CD14-positive monocyte (primary cell): ENCODE measurements at regions not wholly inside any gene's neighbourhood (a gene's known extent, or its start where the extent isn't known, plus 50 kb on each side); places are given as distances from the start of the nearest gene placed in this dataset.

ENCODE experiments used
- DNase-seq, 3 donors: peaks; one replicate each; pipeline ENCODE4 v3.0.0-alpha.2; 2011 to 2022
- H2AFZ ChIP-seq: 2 replicates; pipeline ENCODE4 v1.6.0; 2012; ENCODE audit warnings: mild to moderate bottlenecking, low read depth, low read length, inconsistent platforms; ENCODE audit not compliant: insufficient read depth, poor library complexity, severe bottlenecking
- H3K27ac ChIP-seq, 2 donors: 1 replicate in 1 of 2; 2 replicates in 1 of 2; pipeline ENCODE4 v1.5.1; 2012 to 2013; ENCODE audit warnings: low read length in 2 of 2, control low read depth in 1 of 2, inconsistent platforms in 1 of 2, low read depth in 1 of 2, mild to moderate bottlenecking in 1 of 2
- H3K27me3 ChIP-seq, 2 donors: one replicate each; pipeline versions ENCODE4 v1.6.0 to v1.6.1; 2011 to 2013; ENCODE audit warnings: low read length in 2 of 2; ENCODE audit not compliant: control insufficient read depth in 2 of 2, insufficient read depth in 2 of 2
- H3K36me3 ChIP-seq, 2 donors: replicated peaks in 1 of 2; 1 replicate in 1 of 2; 2 replicates in 1 of 2; pipeline versions ENCODE4 v1.5.1 to v1.6.1; 2012 to 2013; ENCODE audit warnings: low read length in 2 of 2, control low read depth in 1 of 2, inconsistent platforms in 1 of 2, mild to moderate bottlenecking in 1 of 2; ENCODE audit not compliant: insufficient read depth in 2 of 2, control insufficient read depth in 1 of 2
- H3K4me1 ChIP-seq, 2 donors: 1 replicate in 1 of 2; 2 replicates in 1 of 2; pipeline versions ENCODE4 v1.5.1 to v1.6.1; 2012 to 2013; ENCODE audit warnings: low read length in 2 of 2, control low read depth in 1 of 2, inconsistent platforms in 1 of 2, mild to moderate bottlenecking in 1 of 2, moderate library complexity in 1 of 2; ENCODE audit not compliant: insufficient read depth in 2 of 2, control insufficient read depth in 1 of 2
- H3K4me2 ChIP-seq: replicated peaks from 2 replicates; pipeline ENCODE3; 2012; ENCODE audit warnings: low read length, moderate library complexity, mild to moderate bottlenecking; ENCODE audit not compliant: poor library complexity, severe bottlenecking; ENCODE audit errors: extremely low read depth
- H3K4me3 ChIP-seq, 3 experiments: fragments of 200-600 bp in 1 of 3; sonication (generic) in 1 of 3; replicated peaks in 1 of 3; 1 replicate in 2 of 3; 2 replicates in 1 of 3; pipeline ENCODE4 v1.5.1; 2011 to 2013; ENCODE audit warnings: low read length in 3 of 3, mild to moderate bottlenecking in 3 of 3, control low read depth in 2 of 3, low read depth in 2 of 3, inconsistent platforms in 1 of 3, moderate library complexity in 1 of 3
- H3K79me2 ChIP-seq: 2 replicates; pipeline ENCODE4 v1.6.0; 2012; ENCODE audit warnings: mild to moderate bottlenecking, control low read depth, inconsistent platforms, low read length, moderate library complexity; ENCODE audit not compliant: insufficient read depth
- H3K9ac ChIP-seq: 2 replicates; pipeline ENCODE4 v1.6.0; 2017; ENCODE audit warnings: low read length, mild to moderate bottlenecking; ENCODE audit not compliant: insufficient read depth, poor library complexity, severe bottlenecking
- H3K9me3 ChIP-seq, 2 donors: replicated peaks in 1 of 2; 1 replicate in 1 of 2; 2 replicates in 1 of 2; pipeline versions ENCODE4 v1.5.1 to v1.6.1; 2012 to 2013; ENCODE audit warnings: low read length in 2 of 2, control low read depth in 1 of 2; ENCODE audit not compliant: control insufficient read depth in 1 of 2, insufficient read depth in 1 of 2
- H4K20me1 ChIP-seq: 2 replicates; pipeline ENCODE4 v1.6.0; 2012; ENCODE audit warnings: mild to moderate bottlenecking, low read length, control low read depth, moderate library complexity; ENCODE audit not compliant: insufficient read depth
- H3K27ac Mint-ChIP-seq, 7 donors: one replicate each; pipeline ENCODE4 v1.8.0; 2020; ENCODE audit warnings: mild to moderate bottlenecking in 7 of 7, mixed read lengths in 7 of 7, moderate library complexity in 6 of 7, inconsistent platforms in 2 of 7
- H3K27me3 Mint-ChIP-seq, 3 donors: one replicate each; pipeline ENCODE4 v1.8.0; 2021 to 2022; ENCODE audit warnings: low read depth in 3 of 3, mild to moderate bottlenecking in 3 of 3, mixed read lengths in 3 of 3, moderate library complexity in 3 of 3, inconsistent platforms in 1 of 3
- H3K36me3 Mint-ChIP-seq, 2 donors: one replicate each; pipeline ENCODE4 v1.8.0; 2020; ENCODE audit warnings: mixed read lengths in 2 of 2, inconsistent platforms in 1 of 2, mild to moderate bottlenecking in 1 of 2
- H3K4me1 Mint-ChIP-seq: one replicate; pipeline ENCODE4 v1.8.0; 2020; ENCODE audit warnings: mild to moderate bottlenecking, mixed read lengths
- H3K4me3 Mint-ChIP-seq, 2 donors: one replicate each; pipeline ENCODE4 v1.8.0; 2020; ENCODE audit warnings: mild to moderate bottlenecking in 2 of 2, mixed read lengths in 2 of 2, moderate library complexity in 1 of 2
- H3K9me3 Mint-ChIP-seq, 7 donors: one replicate each; pipeline ENCODE4 v1.8.0; 2020 to 2022; ENCODE audit warnings: mixed read lengths in 7 of 7, mild to moderate bottlenecking in 6 of 7, moderate library complexity in 6 of 7, inconsistent platforms in 2 of 7
- WGBS: methylation state at CpG from one replicate; pipeline ENCODE4 v1.1.5; 2013; ENCODE audit warnings: missing lambda C conversion rate; ENCODE audit not compliant: insufficient coverage; 5-methylcytosine and 5-hydroxymethylcytosine counted together
- intact Hi-C, 2 donors: fragments of 100-400 bp; cut with micrococcal nuclease; formaldehyde crosslinking; loops; one replicate each; pipeline versions ENCODE4 v1.15.0 to v1.15.1; 2023
- TF ChIP-seq, protein P1 (sequence below): fragments of 200-600 bp; IDR thresholded peaks from one replicate; pipeline ENCODE4 v1.8.0; 2022; ENCODE audit warnings: antibody characterized with exemption, mild to moderate bottlenecking

DNA sequence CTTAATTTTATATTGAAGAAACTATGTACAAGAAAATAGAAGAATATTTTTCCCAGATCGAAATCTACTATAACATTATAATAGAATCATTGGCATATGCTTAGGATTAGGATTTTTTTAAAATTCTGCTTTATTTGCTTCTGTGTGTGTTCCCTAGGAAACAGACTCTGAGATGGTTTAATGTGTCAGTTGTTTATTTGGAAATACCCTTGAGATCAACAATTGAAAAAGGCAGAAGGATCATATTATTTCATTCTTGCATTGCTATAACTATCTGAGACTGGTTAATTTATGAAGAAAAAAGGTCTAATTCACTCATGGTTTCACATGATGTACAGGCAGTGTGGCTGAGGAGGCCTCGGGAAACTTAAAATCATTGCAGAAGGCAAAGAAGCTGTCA lies 622.6 kb downstream of the PRR16 start:
- Histone ChIP-seq H3K27ac (no peak overlapping the region), H2AFZ (no peak overlapping the region), H3K9me3 (peaks cover 9 to 11% of the 10 kb centered on the region in 2 donors), H3K79me2 (no peaks in the 10 kb centered on the region), H3K4me3 (no peak overlapping the region), H3K4me1 (no peaks in the 10 kb centered on the region), H4K20me1 (no peaks in the 10 kb centered on the region), H3K9ac (no peak overlapping the region), H3K36me3 (no peaks in the 10 kb centered on the region), H3K4me2 (no peak overlapping the region), H3K27me3 (no peaks in the 10 kb centered on the region)
- no peak for DNase-seq
- intact Hi-C loops: no loop called here
- Mint-ChIP-seq H3K4me3 (no peak overlapping the region), H3K9me3 (peaks cover 2 to 11% (median 7%) of the 10 kb centered on the region in 7 donors), H3K36me3 (no peaks in the 10 kb centered on the region), H3K4me1 (no peaks in the 10 kb centered on the region), H3K27me3 (peaks cover 0 to 1% (median 0%) of the 10 kb centered on the region in 3 donors), H3K27ac (no peak overlapping the region)
- TF ChIP-seq, protein P1, sequence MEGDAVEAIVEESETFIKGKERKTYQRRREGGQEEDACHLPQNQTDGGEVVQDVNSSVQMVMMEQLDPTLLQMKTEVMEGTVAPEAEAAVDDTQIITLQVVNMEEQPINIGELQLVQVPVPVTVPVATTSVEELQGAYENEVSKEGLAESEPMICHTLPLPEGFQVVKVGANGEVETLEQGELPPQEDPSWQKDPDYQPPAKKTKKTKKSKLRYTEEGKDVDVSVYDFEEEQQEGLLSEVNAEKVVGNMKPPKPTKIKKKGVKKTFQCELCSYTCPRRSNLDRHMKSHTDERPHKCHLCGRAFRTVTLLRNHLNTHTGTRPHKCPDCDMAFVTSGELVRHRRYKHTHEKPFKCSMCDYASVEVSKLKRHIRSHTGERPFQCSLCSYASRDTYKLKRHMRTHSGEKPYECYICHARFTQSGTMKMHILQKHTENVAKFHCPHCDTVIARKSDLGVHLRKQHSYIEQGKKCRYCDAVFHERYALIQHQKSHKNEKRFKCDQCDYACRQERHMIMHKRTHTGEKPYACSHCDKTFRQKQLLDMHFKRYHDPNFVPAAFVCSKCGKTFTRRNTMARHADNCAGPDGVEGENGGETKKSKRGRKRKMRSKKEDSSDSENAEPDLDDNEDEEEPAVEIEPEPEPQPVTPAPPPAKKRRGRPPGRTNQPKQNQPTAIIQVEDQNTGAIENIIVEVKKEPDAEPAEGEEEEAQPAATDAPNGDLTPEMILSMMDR: no peak
- WGBS: 86% methylated on average over 1 of the region's 2 CpGs

DNA sequence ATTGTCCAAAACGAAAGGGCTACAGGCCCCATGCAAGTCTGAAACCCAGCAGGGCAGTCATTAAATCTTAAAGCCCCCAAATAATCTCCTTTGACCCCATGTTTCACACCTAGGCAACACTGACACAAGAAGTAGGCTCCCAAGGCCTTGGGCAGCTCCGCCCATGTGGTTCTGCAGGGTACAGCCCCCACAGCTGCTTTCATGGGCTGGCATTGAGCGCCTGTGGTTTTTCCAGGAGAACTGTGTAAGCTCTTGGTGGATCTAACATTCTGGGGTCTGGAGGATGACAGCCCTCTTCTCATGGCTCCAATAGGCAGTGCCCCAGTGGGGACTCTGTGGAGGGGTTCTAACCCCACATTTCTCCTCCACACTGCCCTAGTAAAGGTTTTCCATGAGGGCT lies 623.5 kb downstream of the PRR16 start:
- Histone ChIP-seq H3K27ac (no peak overlapping the region), H3K9me3 (peaks cover 9 to 11% of the 10 kb centered on the region in 2 donors), H3K27me3 (no peaks in the 10 kb centered on the region), H4K20me1 (no peaks in the 10 kb centered on the region), H3K36me3 (no peaks in the 10 kb centered on the region), H3K4me1 (no peaks in the 10 kb centered on the region), H3K4me2 (no peak overlapping the region), H3K4me3 (no peak overlapping the region), H3K79me2 (no peaks in the 10 kb centered on the region), H2AFZ (no peak overlapping the region), H3K9ac (no peak overlapping the region)
- Mint-ChIP-seq H3K9me3 (peaks cover 2 to 11% (median 7%) of the 10 kb centered on the region in 7 donors), H3K36me3 (no peaks in the 10 kb centered on the region), H3K4me3 (no peak overlapping the region), H3K27ac (no peak overlapping the region), H3K27me3 (peaks cover 0 to 3% (median 0%) of the 10 kb centered on the region in 3 donors), H3K4me1 (no peaks in the 10 kb centered on the region)
- TF ChIP-seq, protein P1: no peak
- no CpG with 5 or more reads among the region's 3 CpGs for WGBS
- DNase-seq: no peak
- intact Hi-C loops: no loop called here
